Stimulated activated CD4-positive, alpha-beta T cell treated with anti-CD3 and anti-CD28 coated beads, TNF-alpha, amount 100 ng/mL, for 48 hours (primary cell): ENCODE measurements at regions not wholly inside any gene's neighbourhood (a gene's known extent, or its start where the extent isn't known, plus 50 kb on each side); places are given as distances from the start of the nearest gene placed in this dataset.
"Not testable (repeated sequence)": the region's sequence is repeated elsewhere in the genome, so short reads cannot be mapped to it uniquely, and the experiment has no call there.

ENCODE experiments used
- DNase-seq, 3 donors: peaks; one replicate each; pipeline ENCODE4 v3.0.0-alpha.2; 2020; ENCODE audit warnings: low read depth in 3 of 3

DNA sequence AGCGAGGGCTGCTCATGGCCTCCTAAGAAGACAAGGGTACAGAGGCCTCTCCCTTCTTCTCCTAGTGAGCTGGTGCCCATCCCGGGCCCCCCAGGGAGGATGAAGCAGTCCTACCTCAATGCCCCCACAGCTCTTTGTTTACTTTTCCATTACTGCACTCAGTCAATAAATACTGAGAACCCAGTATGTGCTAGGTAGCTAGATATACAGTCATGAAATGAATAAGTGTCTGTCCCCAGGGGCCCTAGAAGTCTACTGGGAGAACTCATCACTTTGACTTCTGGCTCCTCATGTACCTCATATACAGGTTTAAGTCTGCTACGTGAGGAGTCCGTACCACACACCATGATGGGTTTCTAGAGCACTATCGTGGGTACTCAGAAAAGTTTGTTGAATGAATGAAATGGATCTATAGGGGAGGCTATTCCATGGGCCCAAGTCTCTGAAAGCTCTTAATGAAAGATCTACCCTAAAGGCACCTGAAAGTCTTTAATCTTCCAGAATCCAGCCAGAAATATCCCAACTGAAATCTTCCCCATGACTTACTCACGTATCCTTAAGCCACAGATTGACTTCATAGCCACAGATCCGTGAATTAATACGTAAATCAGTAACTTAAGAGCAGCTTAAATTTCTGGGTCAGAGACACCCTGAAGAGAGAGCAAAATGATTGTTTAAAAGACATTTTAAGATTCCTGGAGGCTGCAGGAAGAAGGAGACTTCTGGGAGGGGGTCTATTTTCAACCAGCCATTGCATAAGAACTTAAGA, 51.6 kb upstream of the POMP start:
- DNase-seq: no peak

- DNase-seq: no peak
Observed at GRCh38 chr13:28606466-28606865, 52.5 kb upstream of the POMP start.

DNA sequence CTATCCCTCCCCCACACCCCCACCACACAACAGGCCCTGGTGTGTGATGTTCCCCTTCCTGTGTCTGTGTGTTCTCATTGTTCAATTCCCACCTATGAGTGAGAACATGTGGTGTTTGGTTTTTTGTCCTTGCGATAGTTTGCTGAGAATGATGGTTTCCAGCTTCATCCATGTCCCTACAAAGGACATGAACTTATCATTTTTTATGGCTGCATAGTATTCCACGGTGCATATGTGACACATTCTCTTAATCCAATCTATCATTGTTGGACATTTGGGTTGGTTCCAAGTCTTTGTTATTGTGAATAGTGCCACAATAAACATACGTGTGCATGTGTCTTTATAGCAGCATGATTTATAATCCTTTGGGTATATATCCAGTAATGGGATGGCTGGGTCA, 53.8 kb upstream of the POMP start:
- DNase-seq: not testable (repeated sequence)

DNA sequence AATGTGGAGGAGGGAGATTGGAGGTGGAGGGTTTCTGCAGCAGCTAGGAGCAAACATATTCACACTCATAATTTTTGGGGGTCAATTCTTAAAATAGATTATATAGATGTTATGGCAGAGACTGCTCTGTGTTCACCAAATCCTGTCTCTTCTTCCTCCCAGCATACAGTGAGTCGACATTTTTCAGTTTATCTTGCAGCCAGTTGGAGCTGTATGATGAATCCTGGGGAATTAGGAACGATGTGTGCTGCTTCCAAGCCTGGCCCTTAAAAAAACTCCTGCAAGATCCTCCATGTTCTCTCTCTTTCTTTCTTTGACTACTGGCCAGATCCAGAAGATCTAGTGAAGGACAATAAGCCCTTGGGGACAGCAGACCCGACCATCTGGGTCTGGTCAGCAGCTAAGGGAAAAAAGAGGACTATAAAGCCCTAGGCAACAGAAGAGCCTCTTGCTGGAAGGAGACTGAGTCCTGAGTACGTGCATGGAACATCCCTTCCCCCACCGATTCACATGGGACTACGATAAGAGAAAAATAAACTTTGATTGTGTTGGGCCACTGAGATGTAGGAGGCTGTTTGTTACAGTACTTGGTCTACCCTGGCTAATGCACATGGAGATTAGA, 55.8 kb upstream of the POMP start:
- DNase-seq: no peak

DNA sequence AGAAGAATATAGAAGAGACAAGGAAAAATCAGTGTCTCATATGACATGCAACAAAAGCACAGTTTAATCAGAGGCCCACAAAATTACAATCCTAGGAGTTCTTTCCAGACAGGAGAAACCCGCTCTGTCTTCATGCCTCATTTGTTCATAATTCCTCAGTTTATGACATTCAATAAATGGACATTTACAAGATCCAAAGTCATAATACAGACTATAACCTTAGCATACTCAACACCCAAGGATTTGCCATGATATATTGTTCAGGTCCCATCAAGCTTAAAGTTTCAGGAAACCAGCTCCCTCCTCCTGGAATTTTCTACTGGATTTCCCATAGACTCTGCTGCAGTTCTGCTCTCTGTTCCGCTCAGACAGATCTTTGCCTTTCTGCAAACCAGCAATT, 56.4 kb upstream of the POMP start:
- no peak for DNase-seq

GRCh38 chr13:28601581-28601980, 57.3 kb upstream of the POMP start:
- DNase-seq: no peak

- no peak for DNase-seq
Observed at GRCh38 chr13:28597641-28598040, 61.3 kb upstream of the POMP start.

GRCh38 chr13:28590461-28590860, 68.5 kb upstream of the POMP start:
- DNase-seq: no peak

GRCh38 chr13:28588296-28588695, 70.6 kb upstream of the POMP start:
- DNase-seq: no peak

GRCh38 chr13:28587174-28587540, 71.8 kb upstream of the POMP start:
- DNase-seq: no peak

DNA sequence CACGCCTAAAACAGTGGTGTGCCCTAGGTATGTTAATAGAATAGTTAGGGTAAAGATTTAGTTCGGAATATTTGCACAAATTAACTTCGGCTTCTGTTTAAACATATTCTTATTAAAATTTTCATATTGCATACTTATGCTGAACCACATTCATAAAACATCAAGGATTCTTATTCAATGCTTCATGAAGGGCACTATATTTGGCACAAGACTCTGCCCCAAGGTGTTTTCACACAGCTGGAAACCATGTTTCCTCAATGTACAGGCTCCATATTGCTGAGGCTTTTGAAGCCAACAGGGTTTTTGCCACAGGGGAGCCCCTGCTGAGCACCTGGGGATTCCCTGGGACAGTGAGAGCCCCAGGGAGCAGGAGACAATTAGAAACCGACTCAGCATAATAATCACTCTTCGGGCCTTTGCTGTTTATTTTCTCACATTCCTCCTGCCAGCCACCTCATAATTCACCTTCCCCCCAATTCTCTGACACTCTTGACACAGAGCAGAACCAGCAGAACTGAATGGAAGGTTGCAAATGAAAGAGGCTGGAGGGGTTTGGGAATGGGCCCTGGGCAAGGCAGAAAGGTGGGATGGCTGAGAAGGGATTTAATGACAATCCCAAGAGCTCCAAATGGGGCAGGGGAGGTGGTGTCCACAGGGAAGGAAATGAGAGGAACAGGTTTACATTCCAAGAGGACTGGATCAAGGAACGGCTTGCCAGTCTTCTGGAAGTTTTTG, 72.3 kb upstream of the POMP start:
- no peak for DNase-seq

DNA sequence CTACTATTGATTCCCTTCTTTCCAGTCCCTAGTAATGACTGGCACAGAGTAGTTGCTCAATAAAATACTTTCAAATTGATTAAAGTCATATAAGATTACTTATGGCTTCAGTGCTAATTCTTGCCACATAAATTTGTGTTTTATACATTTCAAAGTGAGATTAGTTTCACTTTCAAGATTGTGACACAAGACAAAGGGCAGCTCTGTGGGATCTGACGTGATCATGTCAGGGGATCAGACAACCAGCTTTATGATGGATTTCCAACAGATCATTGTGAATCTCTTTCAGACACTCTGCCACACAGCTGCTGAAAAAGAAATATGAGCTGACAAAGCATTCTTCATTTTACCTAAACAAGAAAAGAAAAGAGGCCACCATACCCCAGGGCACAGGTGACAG, 73.4 kb upstream of the POMP start:
- DNase-seq: no peak

GRCh38 chr13:28584873-28585381, 74.0 kb upstream of the POMP start:
- no peak for DNase-seq

GRCh38 chr13:28583651-28584091, 75.3 kb upstream of the POMP start:
- DNase-seq: no peak

DNA sequence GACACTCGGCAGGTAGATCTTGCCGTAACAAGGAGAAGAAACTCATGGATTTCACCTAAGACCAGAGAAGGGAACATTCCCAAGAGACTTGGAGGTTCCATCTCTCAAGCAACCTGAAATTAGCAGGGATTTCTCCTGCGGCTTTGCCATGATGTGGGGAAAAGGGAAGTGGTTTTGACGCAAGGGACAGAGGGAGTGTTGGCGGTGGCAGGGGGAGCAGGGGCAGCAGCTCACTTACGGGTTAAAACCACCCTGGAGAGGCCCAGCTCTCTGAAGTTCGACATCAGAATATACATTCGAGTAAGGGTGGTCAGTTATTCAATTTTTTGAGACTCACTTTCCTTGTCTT, 76.1 kb upstream of the POMP start:
- DNase-seq: no peak

DNA sequence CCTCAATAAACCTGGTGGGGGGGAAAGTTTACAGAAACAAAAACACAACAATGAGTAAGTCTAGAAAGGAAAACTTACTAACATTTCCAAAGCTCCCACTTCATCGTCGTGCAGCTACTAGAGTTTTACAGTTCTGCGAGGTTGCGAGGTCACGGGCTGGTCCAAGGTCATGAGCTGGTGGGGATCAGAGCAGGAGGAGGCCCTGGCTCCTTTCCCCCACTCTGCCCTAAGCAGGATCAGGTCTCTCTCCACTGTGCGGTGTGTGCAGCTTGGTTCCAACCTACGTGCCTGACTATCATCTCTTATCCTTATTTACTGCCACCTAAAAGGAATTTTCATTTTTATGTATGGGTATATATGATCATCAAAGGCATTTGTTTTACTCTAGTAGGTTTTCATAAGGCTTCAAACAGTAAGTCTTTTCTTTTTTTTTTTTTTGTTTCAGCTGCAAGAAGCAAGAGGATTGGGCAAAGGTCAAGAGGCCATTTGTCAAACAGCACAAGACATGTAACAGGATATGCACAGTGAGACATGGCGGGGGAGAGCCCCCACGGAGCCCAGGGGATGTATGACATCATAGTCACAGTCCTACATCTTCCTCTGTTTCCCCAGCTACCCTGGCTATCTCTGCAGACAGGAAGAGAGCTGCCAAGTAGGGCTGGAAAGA, 76.6 kb upstream of the POMP start:
- DNase-seq: no peak

DNA sequence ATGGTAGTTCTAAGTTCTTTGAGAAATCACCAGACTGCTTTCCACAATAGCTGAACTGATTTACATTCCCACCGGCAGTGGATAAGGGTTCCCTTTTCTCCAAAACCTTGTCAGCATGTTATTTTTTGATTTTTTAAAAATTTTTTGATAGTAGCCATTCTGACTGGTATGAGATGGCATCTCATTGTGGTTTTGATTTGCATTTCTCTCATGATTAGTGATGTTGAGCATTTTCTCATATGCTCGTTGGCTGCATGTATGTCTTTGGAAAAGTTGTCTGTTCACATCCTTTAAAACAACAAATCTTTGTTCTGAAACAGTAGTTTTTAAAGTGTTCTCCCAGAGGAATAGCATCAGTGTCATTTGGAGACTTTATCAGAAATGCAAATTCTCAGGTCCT, 77.5 kb upstream of the POMP start:
- DNase-seq: no peak

GRCh38 chr13:28579736-28580135, 79.2 kb upstream of the POMP start:
- no peak for DNase-seq

DNA sequence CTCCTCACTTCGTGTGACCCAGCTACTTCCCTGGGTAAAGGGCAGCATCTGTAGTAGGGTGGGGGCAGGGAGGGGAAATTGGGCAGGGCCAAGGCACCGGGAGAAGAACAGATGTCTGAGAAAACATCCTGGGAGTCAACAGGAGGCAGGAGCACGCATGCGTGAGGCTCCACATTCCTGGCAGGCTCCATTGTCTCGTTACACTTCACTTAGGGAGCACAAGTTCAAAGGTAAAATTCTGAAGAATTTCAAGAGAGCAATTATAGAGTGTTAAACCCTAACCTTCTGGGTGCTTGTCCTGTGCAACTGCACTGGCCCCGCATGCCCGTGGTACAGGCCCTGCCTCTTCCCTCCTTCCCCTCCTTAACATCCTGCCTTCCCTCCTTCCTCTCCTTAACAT, 79.6 kb upstream of the POMP start:
- DNase-seq: no peak

DNA sequence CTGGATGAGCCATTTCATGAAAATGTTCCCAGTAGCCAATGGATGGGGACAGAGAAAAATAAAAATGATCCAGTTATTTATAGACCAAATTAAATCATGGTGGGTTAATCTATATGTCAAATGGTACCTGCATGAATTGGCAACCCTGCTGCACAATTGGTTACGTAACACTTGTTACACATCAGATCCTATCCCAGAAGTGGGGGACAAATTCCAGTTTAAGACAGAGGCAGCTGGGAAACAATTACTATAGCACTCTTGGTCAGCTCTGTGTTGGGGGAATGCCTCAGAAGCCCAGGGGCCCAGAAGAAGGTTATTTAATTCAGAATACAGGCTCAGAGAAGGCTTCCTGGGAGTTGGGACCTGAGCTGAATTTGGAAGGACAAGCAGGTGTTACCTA, 81.1 kb upstream of the FLT1 start:
- DNase-seq: no peak

GRCh38 chr13:28575200-28575599, 80.3 kb upstream of the FLT1 start:
- DNase-seq: no peak

DNA sequence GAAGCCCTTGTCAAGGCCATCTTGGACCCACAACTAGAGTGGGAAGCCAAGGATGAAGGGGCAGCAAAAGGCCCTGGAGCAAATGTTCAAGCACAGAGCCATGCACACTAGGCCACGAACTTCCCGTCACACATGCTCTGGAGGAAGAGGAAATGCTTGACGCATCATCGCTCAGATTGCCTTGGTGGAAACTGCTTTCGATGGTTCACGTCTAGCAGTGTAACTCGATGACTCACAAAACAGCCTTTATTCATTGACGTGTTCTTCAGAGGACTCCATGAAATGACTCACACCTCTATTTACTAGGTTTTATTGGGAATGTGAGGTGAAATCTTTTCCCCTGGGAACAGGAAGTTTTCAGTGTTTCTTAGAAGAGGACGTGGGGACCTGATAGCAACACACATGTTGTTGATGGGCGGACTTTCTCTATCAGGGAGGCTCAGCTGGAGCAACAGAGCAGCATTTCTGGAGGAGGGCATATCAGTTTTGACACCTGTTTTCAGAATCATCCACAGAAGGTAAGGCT, 79.8 kb upstream of the FLT1 start:
- peak in 2 of 3 donors; percentile 31 to 34 for DNase-seq
